GM23338 (cell line): ENCODE measurements at regions not wholly inside any gene's neighbourhood (a gene's known extent, or its start where the extent isn't known, plus 50 kb on each side); places are given as distances from the start of the nearest gene placed in this dataset.

ENCODE experiments used
- CREB1 ChIP-seq: fragments of 250-450 bp; sonication (Bioruptor Pico); IDR thresholded peaks from 2 replicates; pipeline ENCODE4 v1.5.0; 2020; ENCODE audit warnings: low read depth, mild to moderate bottlenecking, moderate library complexity
- CTCF ChIP-seq, 2 experiments: fragments of 200-600 bp in 1 of 2; sonication (generic) in 1 of 2; conservative IDR thresholded peaks; 2 replicates each; pipeline versions ENCODE4 v1.5.1 to v1.6.1; 2016 to 2017; ENCODE audit warnings: antibody characterized with exemption in 2 of 2, low read depth in 2 of 2, mild to moderate bottlenecking in 2 of 2, moderate library complexity in 1 of 2
- ETS1 ChIP-seq: IDR thresholded peaks from 2 replicates; pipeline ENCODE4 v1.6.1; 2016; ENCODE audit warnings: antibody characterized with exemption
- EZH2 ChIP-seq: fragments of 200-600 bp; sonication (generic); IDR thresholded peaks from one replicate; pipeline ENCODE4 v1.8.0; 2017; ENCODE audit warnings: antibody characterized with exemption, mild to moderate bottlenecking, low read depth; ENCODE audit not compliant: unreplicated experiment
- EZH2phosphoT487 ChIP-seq: fragments of 200-600 bp; sonication (generic); IDR thresholded peaks from one replicate; pipeline ENCODE4 v1.8.1; 2018; ENCODE audit warnings: antibody characterized with exemption; ENCODE audit not compliant: unreplicated experiment
- JUNB ChIP-seq: IDR thresholded peaks from one replicate; pipeline ENCODE4 v1.6.1; 2016; ENCODE audit warnings: antibody characterized with exemption; ENCODE audit not compliant: unreplicated experiment
- NANOG ChIP-seq: IDR thresholded peaks from 2 replicates; pipeline ENCODE4 v1.6.1; 2016; ENCODE audit warnings: antibody characterized with exemption, borderline replicate concordance
- POLR2AphosphoS5 ChIP-seq: IDR thresholded peaks from 2 replicates; pipeline ENCODE4 v1.6.1; 2016; ENCODE audit warnings: antibody characterized with exemption, low read depth
- REST ChIP-seq: IDR thresholded peaks from one replicate; pipeline ENCODE4 v1.6.1; 2018; ENCODE audit warnings: antibody characterized with exemption; ENCODE audit not compliant: unreplicated experiment
- ZNF114 ChIP-seq: fragments of 250-450 bp; sonication (Bioruptor Pico); IDR thresholded peaks from 2 replicates; pipeline ENCODE4 v1.5.0; 2020; ENCODE audit warnings: mild to moderate bottlenecking, moderate library complexity
- ZNF331 ChIP-seq: fragments of 250-450 bp; sonication (Bioruptor Pico); IDR thresholded peaks from 2 replicates; pipeline ENCODE4 v1.5.0; 2020; ENCODE audit warnings: low read depth, mild to moderate bottlenecking, moderate library complexity

GRCh38 chr6:22956029-22956681 lies 386.8 kb downstream of the HDGFL1 start:
- no peak; a peak in 1 of 4 replicates for TF ChIP-seq CTCF (conservative IDR thresholded peaks at IDR 0.05; ENCODE audit: low read depth in 2 of 2)
- no peak for TF ChIP-seq REST
- no peak for TF ChIP-seq POLR2AphosphoS5
- no peak for TF ChIP-seq EZH2
- no peak for TF ChIP-seq CREB1
- TF ChIP-seq JUNB: no peak
- no peak for TF ChIP-seq EZH2phosphoT487
- TF ChIP-seq ZNF114 (CRISPR knock-in tag): no peak
- no peak for TF ChIP-seq NANOG
- no peak for TF ChIP-seq ETS1
- TF ChIP-seq ZNF331 (CRISPR knock-in tag): no peak
